ENCODE measurements at regions not wholly inside any gene's neighbourhood (a gene's known extent, or its start where the extent isn't known, plus 50 kb on each side); places are given as distances from the start of the nearest gene placed in this dataset.
"Not testable (repeated sequence)": the region's sequence is repeated elsewhere in the genome, so short reads cannot be mapped to it uniquely, and the experiment has no call there.

DNA sequence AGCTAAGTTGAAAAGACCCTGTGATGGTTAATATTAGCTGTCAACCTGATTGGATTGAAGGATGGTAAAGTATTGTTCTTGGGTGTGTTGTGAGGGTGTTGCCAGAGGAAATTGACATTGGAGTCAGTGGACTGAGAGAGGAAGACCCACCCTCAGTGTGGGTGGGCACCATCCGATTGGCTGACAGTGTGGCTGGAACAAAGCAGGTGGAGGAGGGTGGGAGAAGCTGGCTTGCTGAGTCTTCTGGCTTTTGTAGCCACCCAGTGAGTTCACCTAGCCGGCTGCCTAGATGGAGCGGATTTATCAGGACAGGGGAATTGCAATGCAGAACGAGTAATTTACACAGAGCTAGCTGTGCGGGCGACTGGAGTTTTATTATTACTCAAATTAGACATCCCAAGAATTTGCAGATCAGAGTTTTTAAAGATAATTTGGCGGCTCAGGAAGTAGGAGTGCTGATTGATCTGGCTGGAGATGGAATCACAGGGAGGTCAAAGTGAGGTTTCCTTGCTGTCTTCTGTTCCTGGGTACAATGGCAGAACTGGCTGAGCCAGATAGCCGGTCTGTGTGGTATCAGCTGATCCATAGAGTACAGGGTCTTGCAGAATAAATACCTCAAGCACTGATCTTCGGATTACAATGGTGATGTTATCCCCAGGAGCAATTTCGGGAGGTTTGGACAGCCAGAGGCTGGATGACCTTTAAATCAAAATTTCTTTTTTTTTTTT, 4015.1 kb upstream of the TPTE start:
- H3K4me1 Mint-ChIP-seq; H3K9me3 ChIP-seq (ENCODE audit: control insufficient read depth in 1 of 2, low read length in 2 of 2); H3K27me3 ChIP-seq (ENCODE audit: insufficient read depth, low read length); H3K36me3 Mint-ChIP-seq; POLR2A ChIA-PET (ENCODE audit: partially characterized antibody); CTCF ChIA-PET (ENCODE audit: partially characterized antibody); H3K27me3 Mint-ChIP-seq; H3K4me3 ChIP-seq (ENCODE audit: low read length in 2 of 2); H3K27ac ChIP-seq (ENCODE audit: low read depth, low read length); H3K27ac Mint-ChIP-seq; DNase-seq; intact Hi-C loops (cut with micrococcal nuclease); H3K36me3 ChIP-seq (ENCODE audit: insufficient read depth, low read length); H3K4me1 ChIP-seq (ENCODE audit: insufficient read depth, low read length); H3K4me3 Mint-ChIP-seq; H3K9me3 Mint-ChIP-seq: not testable (repeated sequence)

DNA sequence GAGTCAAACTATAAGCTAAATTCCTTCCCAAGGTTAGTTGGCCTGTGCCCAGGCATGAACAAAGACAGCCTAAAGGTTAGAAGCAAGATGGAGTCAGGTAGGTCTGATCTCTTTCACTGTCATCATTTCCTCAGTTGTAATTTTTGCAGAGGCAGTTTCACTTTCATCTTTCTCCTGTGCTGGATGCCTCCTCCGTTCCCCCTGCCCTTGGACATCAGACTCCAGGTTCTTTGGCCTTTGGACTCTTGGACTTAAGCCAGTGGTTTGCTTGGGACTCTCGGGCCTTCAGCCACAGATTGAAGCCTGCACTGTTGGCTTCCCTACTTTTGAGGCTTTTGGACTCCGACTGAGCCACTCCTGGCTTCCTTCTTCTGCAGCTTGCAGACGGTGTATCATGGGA, 4013.8 kb upstream of the TPTE start:
- H3K4me3 Mint-ChIP-seq; H3K27me3 ChIP-seq (ENCODE audit: insufficient read depth, low read length); H3K27me3 Mint-ChIP-seq; H3K27ac ChIP-seq (ENCODE audit: low read depth, low read length); intact Hi-C loops (cut with micrococcal nuclease); H3K36me3 Mint-ChIP-seq; H3K27ac Mint-ChIP-seq; H3K9me3 ChIP-seq (ENCODE audit: control insufficient read depth in 1 of 2, low read length in 2 of 2); POLR2A ChIA-PET (ENCODE audit: partially characterized antibody); DNase-seq; H3K36me3 ChIP-seq (ENCODE audit: insufficient read depth, low read length); H3K4me1 ChIP-seq (ENCODE audit: insufficient read depth, low read length); H3K9me3 Mint-ChIP-seq; CTCF ChIA-PET (ENCODE audit: partially characterized antibody); H3K4me3 ChIP-seq (ENCODE audit: low read length in 2 of 2); H3K4me1 Mint-ChIP-seq: not testable (repeated sequence)

DNA sequence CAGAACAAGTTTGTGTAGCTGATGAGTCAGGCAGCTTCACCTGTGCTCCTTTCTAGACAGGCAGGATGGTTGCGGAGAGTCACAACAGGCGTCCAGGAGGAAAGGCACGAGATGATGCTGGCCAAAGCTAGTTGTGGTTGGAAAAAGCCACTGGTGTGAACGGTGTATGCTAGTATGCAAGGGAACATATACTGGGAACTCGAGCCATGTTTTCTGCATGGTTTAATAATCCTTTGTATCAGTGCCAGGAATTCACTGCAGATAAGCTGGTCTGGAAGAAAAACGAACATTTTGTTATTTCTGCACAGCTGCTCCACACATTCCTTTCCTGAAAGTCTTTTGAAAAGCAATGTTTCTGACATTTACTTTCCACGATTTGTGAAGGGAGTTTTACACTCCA, 3999.6 kb upstream of the TPTE start:
- H3K36me3 Mint-ChIP-seq; H3K4me1 Mint-ChIP-seq; H3K4me1 ChIP-seq (ENCODE audit: insufficient read depth, low read length); intact Hi-C loops (cut with micrococcal nuclease); H3K9me3 ChIP-seq (ENCODE audit: control insufficient read depth in 1 of 2, low read length in 2 of 2); H3K27me3 Mint-ChIP-seq; H3K9me3 Mint-ChIP-seq; H3K36me3 ChIP-seq (ENCODE audit: insufficient read depth, low read length); H3K27ac ChIP-seq (ENCODE audit: low read depth, low read length); H3K4me3 Mint-ChIP-seq; H3K27ac Mint-ChIP-seq; H3K4me3 ChIP-seq (ENCODE audit: low read length in 2 of 2); CTCF ChIA-PET (ENCODE audit: partially characterized antibody); POLR2A ChIA-PET (ENCODE audit: partially characterized antibody); H3K27me3 ChIP-seq (ENCODE audit: insufficient read depth, low read length); DNase-seq: not testable (repeated sequence)

DNA sequence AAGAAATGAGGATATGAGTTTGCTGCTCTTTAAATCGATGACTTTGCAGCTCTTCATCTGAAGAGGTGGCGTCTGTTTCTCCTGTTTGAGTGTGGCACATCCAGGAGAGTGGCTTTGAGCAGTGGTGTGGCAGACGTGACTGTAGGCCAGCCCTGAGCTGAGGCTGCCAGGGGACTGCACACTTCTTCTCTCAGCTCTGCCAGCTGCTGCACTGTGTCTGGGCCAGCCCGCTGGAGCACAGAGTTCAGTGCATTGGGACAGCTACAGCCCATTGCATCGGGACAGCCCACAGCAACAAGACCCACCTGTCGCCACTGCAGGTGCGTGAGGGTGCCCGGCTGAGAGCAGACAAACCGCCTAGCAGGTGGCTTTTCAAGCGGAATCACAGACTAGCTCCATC, 3995.2 kb upstream of the TPTE start:
- DNase-seq; H3K27ac Mint-ChIP-seq; H3K27me3 Mint-ChIP-seq; POLR2A ChIA-PET (ENCODE audit: partially characterized antibody); CTCF ChIA-PET (ENCODE audit: partially characterized antibody); H3K27me3 ChIP-seq (ENCODE audit: insufficient read depth, low read length); intact Hi-C loops (cut with micrococcal nuclease); H3K27ac ChIP-seq (ENCODE audit: low read depth, low read length); H3K9me3 Mint-ChIP-seq; H3K4me3 Mint-ChIP-seq; H3K36me3 ChIP-seq (ENCODE audit: insufficient read depth, low read length); H3K4me1 Mint-ChIP-seq; H3K4me1 ChIP-seq (ENCODE audit: insufficient read depth, low read length); H3K9me3 ChIP-seq (ENCODE audit: control insufficient read depth in 1 of 2, low read length in 2 of 2); H3K36me3 Mint-ChIP-seq; H3K4me3 ChIP-seq (ENCODE audit: low read length in 2 of 2): not testable (repeated sequence)

DNA sequence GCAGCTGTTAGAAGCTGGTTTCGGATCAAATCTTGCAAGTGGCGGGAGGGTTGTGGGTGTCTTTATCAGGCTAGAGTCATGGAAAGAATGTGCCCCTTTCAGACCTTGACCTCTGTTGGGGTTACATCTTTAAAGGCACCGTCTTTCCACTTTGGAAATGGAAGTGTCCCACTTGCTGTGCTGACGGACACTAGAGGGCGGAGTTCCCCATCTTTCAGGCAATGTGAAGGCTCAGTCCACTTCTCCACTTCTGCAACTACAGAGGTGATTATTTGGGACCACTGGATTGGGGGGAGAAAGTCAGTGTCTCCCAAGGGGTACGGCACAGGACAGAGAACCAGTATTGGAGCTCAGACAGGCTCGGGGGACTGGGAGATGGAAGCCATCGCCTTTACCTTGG, 3990.7 kb upstream of the TPTE start:
- H3K4me1 ChIP-seq (ENCODE audit: insufficient read depth, low read length); CTCF ChIA-PET (ENCODE audit: partially characterized antibody); intact Hi-C loops (cut with micrococcal nuclease): not testable (repeated sequence)

DNA sequence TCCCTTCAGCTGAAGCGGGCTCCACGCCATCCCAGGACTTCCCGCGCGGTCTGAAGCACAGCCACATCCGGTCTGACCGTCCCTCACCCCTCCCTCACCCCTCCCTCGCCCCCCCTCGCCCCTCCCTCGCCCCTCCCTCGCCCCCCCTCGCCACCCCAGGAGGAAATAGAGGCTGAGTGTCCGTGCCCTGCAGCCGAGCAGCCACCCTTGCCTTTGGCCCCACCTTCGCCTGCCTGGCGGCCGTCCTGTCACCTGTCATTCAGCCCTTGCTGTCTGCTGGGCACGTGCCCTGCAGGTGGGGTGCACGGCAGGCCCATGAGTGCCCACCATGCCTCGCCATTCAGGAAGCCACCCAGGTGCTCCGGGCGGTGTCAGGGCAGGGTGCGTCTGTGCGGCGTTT, 3988.1 kb upstream of the TPTE start:
- H3K27me3 ChIP-seq (ENCODE audit: insufficient read depth, low read length); H3K4me3 ChIP-seq (ENCODE audit: low read length in 2 of 2); H3K27ac ChIP-seq (ENCODE audit: low read depth, low read length); H3K4me3 Mint-ChIP-seq; DNase-seq; H3K4me1 ChIP-seq (ENCODE audit: insufficient read depth, low read length); H3K27me3 Mint-ChIP-seq; H3K36me3 Mint-ChIP-seq; H3K4me1 Mint-ChIP-seq; intact Hi-C loops (cut with micrococcal nuclease); H3K9me3 ChIP-seq (ENCODE audit: control insufficient read depth in 1 of 2, low read length in 2 of 2); CTCF ChIA-PET (ENCODE audit: partially characterized antibody); H3K9me3 Mint-ChIP-seq; H3K27ac Mint-ChIP-seq; POLR2A ChIA-PET (ENCODE audit: partially characterized antibody); H3K36me3 ChIP-seq (ENCODE audit: insufficient read depth, low read length): not testable (repeated sequence)

More for the DNA sequence above, 3990.7 kb upstream of the TPTE start:
- H3K36me3 Mint-ChIP-seq; H3K27ac ChIP-seq (ENCODE audit: low read depth, low read length); H3K27me3 ChIP-seq (ENCODE audit: insufficient read depth, low read length); DNase-seq; H3K4me3 ChIP-seq (ENCODE audit: low read length in 2 of 2); POLR2A ChIA-PET (ENCODE audit: partially characterized antibody); H3K36me3 ChIP-seq (ENCODE audit: insufficient read depth, low read length); H3K9me3 Mint-ChIP-seq; H3K4me1 Mint-ChIP-seq; H3K27me3 Mint-ChIP-seq; H3K27ac Mint-ChIP-seq; H3K9me3 ChIP-seq (ENCODE audit: control insufficient read depth in 1 of 2, low read length in 2 of 2); H3K4me3 Mint-ChIP-seq: not testable (repeated sequence)

DNA sequence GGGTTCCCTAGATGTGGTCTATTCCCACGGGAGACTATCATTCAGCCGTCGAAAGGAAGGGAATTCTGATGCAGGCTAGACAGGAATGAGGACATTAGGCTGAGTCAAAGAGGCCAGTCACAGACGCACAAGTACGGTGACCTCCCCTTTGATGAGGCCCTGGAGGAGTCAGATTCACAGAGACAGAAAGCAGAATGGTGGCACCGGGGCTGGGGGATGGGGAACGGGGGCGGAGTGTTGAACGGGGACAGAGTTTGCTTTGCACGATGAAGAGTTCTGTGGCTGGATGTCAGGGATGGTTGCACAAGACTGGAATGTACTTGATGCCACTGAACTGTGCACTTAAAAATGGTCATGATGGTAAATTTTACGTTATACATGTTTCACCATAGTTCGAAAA, 3983.1 kb upstream of the TPTE start:
- H3K36me3 ChIP-seq (ENCODE audit: insufficient read depth, low read length); H3K27me3 ChIP-seq (ENCODE audit: insufficient read depth, low read length); H3K9me3 Mint-ChIP-seq; DNase-seq; H3K4me1 Mint-ChIP-seq; H3K4me3 Mint-ChIP-seq; H3K4me1 ChIP-seq (ENCODE audit: insufficient read depth, low read length); H3K27ac Mint-ChIP-seq; CTCF ChIA-PET (ENCODE audit: partially characterized antibody); H3K36me3 Mint-ChIP-seq; H3K27me3 Mint-ChIP-seq; H3K9me3 ChIP-seq (ENCODE audit: control insufficient read depth in 1 of 2, low read length in 2 of 2); H3K27ac ChIP-seq (ENCODE audit: low read depth, low read length); POLR2A ChIA-PET (ENCODE audit: partially characterized antibody); H3K4me3 ChIP-seq (ENCODE audit: low read length in 2 of 2); intact Hi-C loops (cut with micrococcal nuclease): not testable (repeated sequence)

DNA sequence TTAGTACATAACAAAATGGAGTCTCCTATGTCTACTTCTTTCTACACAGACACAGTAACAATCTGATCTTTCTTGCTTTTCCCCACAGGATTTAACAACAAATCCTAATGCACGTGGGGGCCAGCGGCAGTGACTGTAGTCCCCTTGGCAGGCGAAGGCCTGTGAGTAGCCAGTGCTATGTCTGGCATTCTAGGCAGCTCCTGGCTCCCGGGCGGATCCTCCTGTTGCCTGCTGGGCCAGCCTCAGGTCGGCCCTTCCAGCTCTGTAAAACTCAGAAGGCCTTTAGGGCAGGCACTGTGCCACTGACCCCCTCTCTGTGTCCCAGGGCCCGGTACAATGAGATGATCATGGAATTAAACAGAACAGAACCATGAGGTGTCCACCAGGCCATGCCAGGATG, 3981.7 kb upstream of the TPTE start:
- H3K27me3 ChIP-seq (ENCODE audit: insufficient read depth, low read length); intact Hi-C loops (cut with micrococcal nuclease); H3K9me3 ChIP-seq (ENCODE audit: control insufficient read depth in 1 of 2, low read length in 2 of 2); H3K27ac ChIP-seq (ENCODE audit: low read depth, low read length); H3K9me3 Mint-ChIP-seq; H3K4me3 Mint-ChIP-seq; CTCF ChIA-PET (ENCODE audit: partially characterized antibody); POLR2A ChIA-PET (ENCODE audit: partially characterized antibody); H3K27ac Mint-ChIP-seq; H3K4me3 ChIP-seq (ENCODE audit: low read length in 2 of 2); DNase-seq; H3K4me1 Mint-ChIP-seq; H3K4me1 ChIP-seq (ENCODE audit: insufficient read depth, low read length); H3K36me3 Mint-ChIP-seq; H3K36me3 ChIP-seq (ENCODE audit: insufficient read depth, low read length); H3K27me3 Mint-ChIP-seq: not testable (repeated sequence)
